H9 (cell line): ENCODE measurements at regions not wholly inside any gene's neighbourhood (a gene's known extent, or its start where the extent isn't known, plus 50 kb on each side); places are given as distances from the start of the nearest gene placed in this dataset.

Experiments
- DNase-seq: peaks from one replicate; pipeline ENCODE4 v3.0.0-alpha.2; 2017
- H2AFZ ChIP-seq: one replicate; pipeline ENCODE4 v1.6.1; 2013; ENCODE audit warnings: mild to moderate bottlenecking, low read length, control low read depth, moderate library complexity
- H2AK5ac ChIP-seq: 2 replicates; pipeline ENCODE4 v1.6.1; 2013; ENCODE audit warnings: low read length, control low read depth, mixed read lengths; ENCODE audit not compliant: insufficient read length
- H2BK120ac ChIP-seq: one replicate; pipeline ENCODE4 v1.6.1; 2013; ENCODE audit warnings: low read depth, mild to moderate bottlenecking, low read length, control low read depth, inconsistent platforms; ENCODE audit not compliant: poor library complexity, severe bottlenecking
- H2BK12ac ChIP-seq: 2 replicates; pipeline ENCODE4 v1.6.1; 2013; ENCODE audit warnings: low read length, control low read depth, mixed read lengths, low read depth; ENCODE audit not compliant: insufficient read length
- H2BK15ac ChIP-seq: 2 replicates; pipeline ENCODE4 v1.6.1; 2013; ENCODE audit warnings: low read depth, low read length, control low read depth
- H2BK20ac ChIP-seq: one replicate; pipeline ENCODE4 v1.6.1; 2013; ENCODE audit warnings: low read depth, mild to moderate bottlenecking, low read length, control low read depth, inconsistent platforms; ENCODE audit not compliant: poor library complexity, severe bottlenecking
- H2BK5ac ChIP-seq: 2 replicates; pipeline ENCODE4 v1.6.1; 2013; ENCODE audit warnings: low read length, control low read depth, mixed read lengths; ENCODE audit not compliant: insufficient read length
- H3K14ac ChIP-seq: 2 replicates; pipeline ENCODE4 v1.6.1; 2013; ENCODE audit warnings: low read length, control low read depth; ENCODE audit not compliant: insufficient read depth
- H3K18ac ChIP-seq: 2 replicates; pipeline ENCODE4 v1.6.1; 2013; ENCODE audit warnings: low read depth, mild to moderate bottlenecking, mixed read lengths, low read length, control low read depth; ENCODE audit not compliant: insufficient read length
- H3K23ac ChIP-seq: 2 replicates; pipeline ENCODE4 v1.6.1; 2013; ENCODE audit warnings: low read length, control low read depth, mixed read lengths, low read depth; ENCODE audit not compliant: insufficient read length
- H3K23me2 ChIP-seq: 2 replicates; pipeline ENCODE4 v1.6.1; 2013; ENCODE audit warnings: low read depth, mild to moderate bottlenecking, mixed read lengths, low read length, control low read depth; ENCODE audit not compliant: insufficient read length, poor library complexity, severe bottlenecking
- H3K27ac ChIP-seq: 2 replicates; pipeline ENCODE4 v1.5.1; 2013; ENCODE audit warnings: low read length, control low read depth, mixed read lengths, low read depth; ENCODE audit not compliant: insufficient read length
- H3K27me3 ChIP-seq: 2 replicates; pipeline ENCODE4 v1.6.1; 2013; ENCODE audit warnings: low read length, control low read depth, inconsistent platforms; ENCODE audit not compliant: insufficient read depth
- H3K4ac ChIP-seq: 2 replicates; pipeline ENCODE4 v1.6.1; 2013; ENCODE audit warnings: low read depth, mild to moderate bottlenecking, control low read depth, inconsistent platforms, low read length, moderate library complexity
- H3K4me1 ChIP-seq: 2 replicates; pipeline ENCODE4 v1.6.1; 2013; ENCODE audit warnings: low read length, control low read depth, inconsistent platforms; ENCODE audit not compliant: insufficient read depth
- H3K4me2 ChIP-seq: 2 replicates; pipeline ENCODE4 v1.6.1; 2013; ENCODE audit warnings: low read length, control low read depth, mixed read lengths; ENCODE audit not compliant: insufficient read length, insufficient read depth
- H3K56ac ChIP-seq: 2 replicates; pipeline ENCODE4 v1.6.1; 2013; ENCODE audit warnings: low read depth, mild to moderate bottlenecking, mixed read lengths, low read length, control low read depth; ENCODE audit not compliant: insufficient read length
- H3K79me1 ChIP-seq: 2 replicates; pipeline ENCODE4 v1.6.1; 2013; ENCODE audit warnings: low read depth, mild to moderate bottlenecking, moderate library complexity, low read length, control low read depth, inconsistent platforms; ENCODE audit not compliant: insufficient read depth, poor library complexity, severe bottlenecking
- H3K79me2 ChIP-seq: 2 replicates; pipeline ENCODE4 v1.6.1; 2013; ENCODE audit warnings: low read length, control low read depth, inconsistent platforms; ENCODE audit not compliant: insufficient read depth
- H3K9ac ChIP-seq: 2 replicates; pipeline ENCODE4 v1.6.1; 2013; ENCODE audit warnings: low read length, control low read depth, mixed read lengths; ENCODE audit not compliant: insufficient read length; ENCODE audit errors: extremely low read depth
- H3K9me3 ChIP-seq: one replicate; pipeline ENCODE4 v1.6.1; 2013; ENCODE audit warnings: low read depth, low read length, inconsistent platforms; ENCODE audit not compliant: control insufficient read depth
- H3T11ph ChIP-seq: one replicate; pipeline ENCODE4 v1.6.1; 2013; ENCODE audit warnings: mild to moderate bottlenecking, low read length, control low read depth, inconsistent platforms
- H4K20me1 ChIP-seq: one replicate; pipeline ENCODE4 v1.6.1; 2013; ENCODE audit not compliant: control insufficient read depth, insufficient read length, insufficient read depth
- H4K5ac ChIP-seq: 2 replicates; pipeline ENCODE4 v1.6.1; 2013; ENCODE audit warnings: low read depth, mild to moderate bottlenecking, mixed read lengths, low read length, control low read depth; ENCODE audit not compliant: insufficient read length
- H4K8ac ChIP-seq: replicated peaks from 2 replicates; pipeline ENCODE4 v1.6.1; 2013; ENCODE audit warnings: low read length, control low read depth, mixed read lengths, low read depth; ENCODE audit not compliant: insufficient read length
- H4K91ac ChIP-seq: 2 replicates; pipeline ENCODE4 v1.6.1; 2013; ENCODE audit warnings: low read depth, mild to moderate bottlenecking, moderate library complexity, mixed read lengths, low read length, control low read depth; ENCODE audit not compliant: insufficient read length
- H3K27ac Mint-ChIP-seq, 3 experiments: 2 replicates in 2 of 3; 3 replicates in 1 of 3; pipeline ENCODE4 v1.8.0; 2020 to 2021; ENCODE audit warnings: mixed read lengths in 3 of 3, mild to moderate bottlenecking in 1 of 3, moderate library complexity in 1 of 3
- H3K27me3 Mint-ChIP-seq: 2 replicates; pipeline ENCODE4 v1.8.0; 2021; ENCODE audit warnings: low read depth, mild to moderate bottlenecking, moderate library complexity, mixed read lengths
- H3K36me3 Mint-ChIP-seq, 3 experiments: 2 replicates in 2 of 3; 3 replicates in 1 of 3; pipeline ENCODE4 v1.8.0; 2020 to 2021; ENCODE audit warnings: low read depth in 3 of 3, mixed read lengths in 3 of 3; ENCODE audit not compliant: insufficient read depth in 1 of 3
- H3K4me1 Mint-ChIP-seq, 2 experiments: 2 replicates each; pipeline ENCODE4 v1.8.0; 2020; ENCODE audit warnings: mixed read lengths in 2 of 2
- H3K4me3 Mint-ChIP-seq, 2 experiments: 2 replicates in 1 of 2; 3 replicates in 1 of 2; pipeline ENCODE4 v1.8.0; 2020 to 2021; ENCODE audit warnings: mild to moderate bottlenecking in 2 of 2, mixed read lengths in 2 of 2, moderate library complexity in 1 of 2
- H3K9me3 Mint-ChIP-seq, 2 experiments: 2 replicates in 1 of 2; 3 replicates in 1 of 2; pipeline ENCODE4 v1.8.0; 2020; ENCODE audit warnings: mild to moderate bottlenecking in 2 of 2, mixed read lengths in 2 of 2, moderate library complexity in 1 of 2
- CTCF ChIP-seq: fragments of 200-600 bp; sonication (generic); conservative IDR thresholded peaks from 3 replicates; pipeline ENCODE4 v1.8.0; 2021; ENCODE audit warnings: antibody characterized with exemption, mild to moderate bottlenecking
- WGBS: extraction: QIAGEN DNeasy Blood & Tissue Kit; methylation state at CpG from one replicate; pipeline ENCODE4 v1.1.7; 2013; ENCODE audit warnings: missing lambda C conversion rate, low lambda C conversion rate, mixed read lengths; ENCODE audit not compliant: insufficient read length; ENCODE audit errors: extremely low coverage; 5-methylcytosine and 5-hydroxymethylcytosine counted together

- no peak overlapping the region for H3K4me2 ChIP-seq
- H4K5ac ChIP-seq: no peak overlapping the region
- no peak overlapping the region for H2BK12ac ChIP-seq
- Mint-ChIP-seq H3K36me3 (no peaks in the 10 kb centered on the region; a peak in 1 of 7 replicates), H3K9me3 (no peaks in the 10 kb centered on the region), H3K4me1 (peaks cover 35 to 37% of the 10 kb centered on the region in 2 experiments), H3K4me3 (no peak overlapping the region; a peak in 1 of 5 replicates), H3K27me3 (no peaks in the 10 kb centered on the region), H3K27ac (peak overlapping the region; percentile 1 to 99 (median 95))
- H3K9me3 ChIP-seq: no peaks in the 10 kb centered on the region
- H2AK5ac ChIP-seq: no peak overlapping the region
- H4K20me1 ChIP-seq: no peaks in the 10 kb centered on the region
- no peak for TF ChIP-seq CTCF
- peak overlapping the region; percentile 61 for H2BK120ac ChIP-seq
- no peaks in the 10 kb centered on the region for H3K79me2 ChIP-seq
- no peak for DNase-seq
- H3K4ac ChIP-seq: no peak overlapping the region
- H2BK15ac ChIP-seq: no peak overlapping the region
- no CpG with 5 or more reads among the region's 1 CpG for WGBS
- no peak overlapping the region for H3K14ac ChIP-seq
- H4K91ac ChIP-seq: no peak overlapping the region
- no peak overlapping the region for H2AFZ ChIP-seq
- H3K23me2 ChIP-seq: no peaks in the 10 kb centered on the region
- no peaks in the 10 kb centered on the region for H3K79me1 ChIP-seq
- no peak overlapping the region for H3K56ac ChIP-seq
- peak overlapping the region; percentile 54 for H3K18ac ChIP-seq
- H3K23ac ChIP-seq: no peak overlapping the region
- H3K9ac ChIP-seq: no peak overlapping the region
- H4K8ac ChIP-seq: no peak overlapping the region
- H3K27ac ChIP-seq: peak overlapping the region; percentile 77
- no peak overlapping the region for H2BK5ac ChIP-seq
- H3T11ph ChIP-seq: no peak overlapping the region
- H2BK20ac ChIP-seq: no peak overlapping the region
- no peaks in the 10 kb centered on the region for H3K27me3 ChIP-seq
- peaks cover 5% of the 10 kb centered on the region for H3K4me1 ChIP-seq
Measured at GRCh38 chr1:229190057-229190575, 80.8 kb upstream of the RAB4A start.
